ENCODE measurements at regions not wholly inside any gene's neighbourhood (a gene's known extent, or its start where the extent isn't known, plus 50 kb on each side); places are given as distances from the start of the nearest gene placed in this dataset.

GRCh38 chr4:101689220-101689619 lies 101.3 kb upstream of the BANK1 start:
- H3K4me1 ChIP-seq (ENCODE audit: insufficient read depth, low read length, poor library complexity, severe bottlenecking), result peaks cover 4% of the 10 kb centered on the region
- no peaks in the 10 kb centered on the region for H3K9me3 ChIP-seq (ENCODE audit: low read depth, low read length, poor library complexity, severe bottlenecking)
- H3K36me3 ChIP-seq (ENCODE audit: insufficient read depth, low read length, poor library complexity, severe bottlenecking), result no peaks in the 10 kb centered on the region
- POLR2A ChIA-PET (ENCODE audit: low non-redundant PET), result no interaction called here
- DNase-seq (ENCODE audit: low spot score), result no peak
- H3K27me3 ChIP-seq (replicated peaks; ENCODE audit: insufficient read depth, low read depth, low read length, poor library complexity), result no peaks in the 10 kb centered on the region
- no TSS peak for BruUV-seq (replicated peaks)
- TF ChIP-seq EZH2 (IDR thresholded peaks at IDR 0.05; ENCODE audit: borderline replicate concordance, low read depth, low read length, poor library complexity, severe bottlenecking), result no peak
- TF ChIP-seq CTCF (conservative IDR thresholded peaks at IDR 0.05; ENCODE audit: low read depth, low read length), result no peak
- intact Hi-C loops (cut with micrococcal nuclease; ENCODE audit: unreplicated experiment), result no loop called here
- H3K4me3 ChIP-seq (ENCODE audit: low read depth, low read length, poor library complexity, severe bottlenecking), result no peak overlapping the region
- CTCF ChIA-PET, result no interaction called here
- H3K27ac ChIP-seq (ENCODE audit: low read depth, low read length, poor library complexity, severe bottlenecking), result no peak overlapping the region

- Histone ChIP-seq H3K27ac (ENCODE audit: low read depth, low read length, poor library complexity, severe bottlenecking) (no peak overlapping the region), H3K36me3 (ENCODE audit: insufficient read depth, low read length, poor library complexity, severe bottlenecking) (no peaks in the 10 kb centered on the region), H3K4me3 (ENCODE audit: low read depth, low read length, poor library complexity, severe bottlenecking) (no peak overlapping the region), H3K27me3 (replicated peaks; ENCODE audit: insufficient read depth, low read depth, low read length, poor library complexity) (no peaks in the 10 kb centered on the region), H3K9me3 (ENCODE audit: low read depth, low read length, poor library complexity, severe bottlenecking) (no peaks in the 10 kb centered on the region), H3K4me1 (ENCODE audit: insufficient read depth, low read length, poor library complexity, severe bottlenecking) (no peaks in the 10 kb centered on the region)
- ChIA-PET CTCF (no interaction called here), POLR2A (ENCODE audit: low non-redundant PET) (no interaction called here)
- DNase-seq (ENCODE audit: low spot score), result no peak
- no peak for TF ChIP-seq EZH2 (IDR thresholded peaks at IDR 0.05; ENCODE audit: borderline replicate concordance, low read depth, low read length, poor library complexity, severe bottlenecking)
- no peak for TF ChIP-seq CTCF (conservative IDR thresholded peaks at IDR 0.05; ENCODE audit: low read depth, low read length)
- intact Hi-C loops (cut with micrococcal nuclease; ENCODE audit: unreplicated experiment), result no loop called here
- BruUV-seq (replicated peaks), result no TSS peak
These were observed 105.4 kb upstream of the BANK1 start for GRCh38 chr4:101685126-101685525.

GRCh38 chr4:101682946-101683345 lies 107.6 kb upstream of the BANK1 start:
- no TSS peak for BruUV-seq (replicated peaks)
- no peaks in the 10 kb centered on the region for H3K4me1 ChIP-seq (ENCODE audit: insufficient read depth, low read length, poor library complexity, severe bottlenecking)
- CTCF ChIA-PET, result no interaction called here
- no peaks in the 10 kb centered on the region for H3K36me3 ChIP-seq (ENCODE audit: insufficient read depth, low read length, poor library complexity, severe bottlenecking)
- no peaks in the 10 kb centered on the region for H3K27me3 ChIP-seq (replicated peaks; ENCODE audit: insufficient read depth, low read depth, low read length, poor library complexity)
- POLR2A ChIA-PET (ENCODE audit: low non-redundant PET), result no interaction called here
- TF ChIP-seq EZH2 (IDR thresholded peaks at IDR 0.05; ENCODE audit: borderline replicate concordance, low read depth, low read length, poor library complexity, severe bottlenecking), result no peak
- TF ChIP-seq CTCF (conservative IDR thresholded peaks at IDR 0.05; ENCODE audit: low read depth, low read length), result no peak
- no peaks in the 10 kb centered on the region for H3K9me3 ChIP-seq (ENCODE audit: low read depth, low read length, poor library complexity, severe bottlenecking)
- intact Hi-C loops (cut with micrococcal nuclease; ENCODE audit: unreplicated experiment), result no loop called here
- peak; percentile 53 for DNase-seq (ENCODE audit: low spot score)
- no peak overlapping the region for H3K27ac ChIP-seq (ENCODE audit: low read depth, low read length, poor library complexity, severe bottlenecking)
- H3K4me3 ChIP-seq (ENCODE audit: low read depth, low read length, poor library complexity, severe bottlenecking), result no peak overlapping the region

Measured in A673 (cell line).